Activated CD4-positive, alpha-beta T cell treated with anti-CD3 and anti-CD28 coated beads, Interleukin-2, Interleukin-6, amounts not matched to agents 100 ng/mL and 50 ng/mL, durations not matched to agents 16 hours and 8 hours (primary cell): ENCODE measurements at regions not wholly inside any gene's neighbourhood (a gene's known extent, or its start where the extent isn't known, plus 50 kb on each side); places are given as distances from the start of the nearest gene placed in this dataset.

Source experiments
- DNase-seq: peaks from one replicate; pipeline ENCODE4 v3.0.0-alpha.2; 2020

- no peak for DNase-seq
Observed at GRCh38 chr1:78370356-78370755, 120.4 kb upstream of the PTGFR start.

DNA sequence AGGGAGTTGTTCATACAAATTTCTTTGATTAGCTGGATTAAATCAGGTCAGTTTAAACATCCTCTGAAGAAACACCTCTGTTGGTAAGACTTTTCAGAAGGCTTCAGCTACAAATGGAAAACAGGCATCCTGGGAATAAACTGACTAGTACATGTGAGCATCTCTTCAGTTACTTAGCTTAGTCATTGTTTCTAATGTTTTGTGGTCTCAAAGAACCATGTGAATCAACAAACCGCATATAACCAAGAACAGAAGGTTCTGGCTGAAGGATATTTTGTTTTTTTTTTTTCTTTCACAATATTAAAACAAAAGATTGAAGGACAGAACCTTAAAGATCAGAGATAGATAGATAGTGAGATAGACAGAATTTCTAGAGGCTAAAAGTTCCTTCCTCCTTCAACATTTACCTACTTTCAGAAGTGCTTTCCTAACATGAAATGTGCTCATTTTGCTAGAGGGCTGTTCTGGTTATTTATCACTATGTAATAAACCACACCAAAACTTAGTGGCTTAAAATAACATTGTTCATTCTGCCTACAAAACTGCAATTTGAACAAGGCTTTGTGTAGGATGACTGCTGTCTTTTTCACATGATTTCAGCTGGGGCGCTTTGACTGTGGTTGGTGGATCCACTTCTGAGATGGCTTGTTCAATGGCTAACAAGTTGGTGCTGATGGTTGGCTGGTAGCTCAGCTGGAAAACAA lies 119.8 kb upstream of the PTGFR start:
- no peak for DNase-seq

GRCh38 chr1:78373676-78374075 lies 117.1 kb upstream of the PTGFR start:
- no peak for DNase-seq

- no peak for DNase-seq
Observed at GRCh38 chr1:78375996-78376395, 114.8 kb upstream of the PTGFR start.

DNA sequence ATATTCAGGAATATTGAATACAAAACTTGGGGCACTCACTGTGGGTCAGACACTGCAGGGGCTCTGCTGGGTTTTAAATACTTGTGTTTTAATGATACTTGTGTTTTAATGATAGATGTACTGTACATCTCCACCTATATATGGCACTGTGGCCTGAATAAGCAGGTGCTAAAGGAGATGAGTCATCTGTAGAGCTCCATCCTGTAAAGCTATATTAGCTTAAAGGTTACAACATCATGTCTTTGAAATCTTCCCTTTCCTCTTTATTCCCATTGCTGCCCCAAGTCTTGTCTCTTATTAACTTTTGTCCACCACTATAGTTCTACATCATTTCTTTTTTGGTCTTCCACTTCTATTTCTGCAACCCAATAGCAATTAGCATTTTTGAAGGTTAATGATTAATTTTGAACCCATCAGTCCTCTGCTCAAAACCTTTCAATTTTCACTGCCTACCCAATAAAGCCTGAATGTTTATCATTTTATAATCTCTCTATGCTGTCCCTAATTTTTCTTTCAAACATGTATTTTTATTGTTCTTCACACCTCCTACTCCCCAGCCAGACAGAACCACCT lies 113.3 kb upstream of the PTGFR start:
- no peak for DNase-seq

DNA sequence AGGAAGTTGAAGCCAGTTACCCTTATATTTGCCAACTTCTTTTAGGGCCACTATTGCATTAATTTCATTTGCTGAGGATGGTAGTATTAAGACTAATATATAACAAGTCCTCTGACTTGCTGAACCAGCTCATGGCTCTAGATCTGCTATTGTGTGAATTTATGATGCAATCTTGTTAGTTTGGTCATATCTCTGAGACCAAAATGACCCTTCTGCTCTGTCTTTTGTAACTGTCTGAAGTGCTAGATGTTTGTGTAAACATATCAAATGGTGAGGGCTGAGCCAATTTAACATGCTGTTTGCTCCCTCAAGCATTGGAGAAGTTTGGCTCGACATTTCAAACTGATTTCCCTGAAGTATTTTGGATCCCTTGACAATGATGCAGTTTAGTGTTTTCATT lies 106.9 kb upstream of the PTGFR start:
- DNase-seq: no peak

GRCh38 chr1:78385744-78386462 lies 104.9 kb upstream of the PTGFR start:
- DNase-seq: no peak

GRCh38 chr1:78387201-78387600 lies 103.6 kb upstream of the PTGFR start:
- DNase-seq: no peak

DNA sequence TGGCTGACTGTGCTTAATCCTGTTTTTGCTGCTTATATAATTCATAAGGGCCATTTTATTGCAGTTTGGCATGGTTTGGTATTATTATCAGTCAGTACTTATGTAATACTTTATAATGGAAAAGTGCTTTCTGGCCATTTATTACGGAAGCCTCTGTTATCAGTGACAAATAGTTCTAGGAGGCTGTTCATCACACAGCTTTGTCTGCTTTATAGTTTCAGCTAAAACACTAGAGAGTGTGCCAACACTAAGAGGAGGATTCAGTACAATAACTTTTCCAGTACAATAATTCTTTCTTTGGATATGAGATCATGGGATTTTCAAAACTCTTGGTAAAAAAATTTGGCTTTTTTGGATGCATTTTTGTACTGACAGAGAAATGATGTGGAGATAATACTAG lies 102.9 kb upstream of the PTGFR start:
- no peak for DNase-seq

- no peak for DNase-seq
Observed at GRCh38 chr1:78388275-78388674, 102.5 kb upstream of the PTGFR start.

DNA sequence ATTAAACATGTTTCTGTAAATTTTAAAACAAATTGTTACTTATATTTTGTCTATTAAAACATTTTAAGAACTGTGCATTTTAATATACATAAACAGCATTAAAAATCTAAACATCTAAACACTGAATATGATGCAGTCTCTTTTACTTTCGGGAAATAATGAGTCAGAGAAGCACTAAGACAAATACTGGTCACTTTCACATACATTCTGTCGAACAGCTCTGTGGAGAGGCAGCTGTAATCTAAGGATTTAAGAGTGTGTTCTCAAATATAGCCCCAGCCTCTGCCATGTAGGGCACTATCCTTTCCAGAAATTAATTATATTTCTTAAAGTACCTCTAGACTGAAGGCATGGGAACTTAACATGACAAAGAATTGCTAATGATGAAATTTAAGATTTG lies 89.6 kb upstream of the PTGFR start:
- DNase-seq: no peak

DNA sequence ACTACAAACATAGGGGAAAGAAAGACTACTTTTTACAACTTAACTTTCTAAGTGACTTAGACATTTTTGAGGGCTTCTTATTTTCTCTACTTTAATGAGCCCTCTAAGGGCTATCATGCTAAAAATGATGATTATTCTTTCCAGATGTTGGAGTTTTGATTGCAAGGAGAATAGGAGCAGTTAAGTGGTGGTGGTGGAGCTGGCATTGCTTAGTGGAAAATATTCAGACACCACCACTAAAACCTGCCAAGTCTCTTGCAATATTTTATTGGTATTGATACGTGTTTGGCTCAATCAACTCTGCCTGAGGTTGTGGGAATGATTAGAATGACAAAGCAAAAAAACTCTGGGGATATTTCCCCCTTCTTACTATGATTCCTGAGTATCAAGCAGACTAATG lies 82.6 kb upstream of the PTGFR start:
- no peak for DNase-seq

GRCh38 chr1:78408810-78409209 lies 82.0 kb upstream of the PTGFR start:
- no peak for DNase-seq

DNA sequence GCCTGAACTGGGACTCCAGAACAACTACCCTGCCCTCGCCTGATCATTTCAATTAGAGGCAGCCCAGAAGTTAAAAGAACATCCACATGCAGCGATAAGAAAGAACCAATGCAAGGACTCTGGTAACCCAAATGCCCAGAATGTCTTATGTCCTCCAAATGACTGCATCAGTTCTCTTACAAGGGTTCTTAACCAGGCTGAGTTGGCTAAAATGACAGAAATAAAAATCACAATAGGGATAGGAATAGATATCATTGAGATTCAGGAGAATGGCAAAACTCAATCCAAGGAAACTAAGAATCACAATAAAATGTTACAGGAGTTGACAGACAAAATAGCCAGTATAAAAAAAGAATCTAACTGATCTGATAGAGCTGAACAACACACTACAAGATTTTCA lies 80.1 kb upstream of the PTGFR start:
- DNase-seq: no peak

GRCh38 chr1:78411707-78412106 lies 79.1 kb upstream of the PTGFR start:
- no peak for DNase-seq

DNA sequence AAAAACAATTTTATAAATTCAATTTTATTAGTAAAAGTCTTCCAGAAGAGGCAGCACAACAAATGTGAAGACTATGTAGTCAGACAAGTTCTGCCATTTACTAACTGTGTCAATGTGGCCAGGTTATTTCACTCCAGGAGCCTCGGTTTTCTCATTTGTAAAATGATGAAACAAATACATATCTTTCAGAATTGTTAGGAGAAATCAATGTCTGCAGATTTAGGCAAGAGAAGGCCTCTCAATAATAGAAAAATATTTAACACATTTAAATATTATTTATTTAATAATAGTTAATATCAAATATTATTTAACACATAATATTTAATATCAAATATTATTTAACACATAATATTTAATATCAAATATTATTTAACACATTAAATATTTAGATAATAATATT lies 75.6 kb upstream of the PTGFR start:
- DNase-seq: no peak

DNA sequence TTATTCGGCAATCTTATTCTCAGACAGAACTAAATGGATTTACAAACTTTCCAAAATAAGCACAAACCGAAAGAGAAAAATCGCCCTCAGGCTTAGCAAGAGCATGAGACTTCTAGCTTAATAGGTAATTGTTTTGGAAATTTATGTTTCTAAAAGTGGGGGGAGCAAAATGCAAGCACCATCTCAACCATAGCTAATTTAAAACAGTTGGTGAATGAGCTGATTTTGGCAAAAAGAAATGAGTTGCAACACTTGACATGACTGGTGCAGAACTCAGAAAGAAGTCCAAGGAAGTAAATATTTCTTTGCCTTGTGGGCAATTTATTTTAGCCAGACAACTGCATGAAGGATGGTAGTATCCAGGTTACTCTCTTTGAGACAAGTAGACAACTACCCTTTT lies 71.5 kb upstream of the PTGFR start:
- DNase-seq: no peak

DNA sequence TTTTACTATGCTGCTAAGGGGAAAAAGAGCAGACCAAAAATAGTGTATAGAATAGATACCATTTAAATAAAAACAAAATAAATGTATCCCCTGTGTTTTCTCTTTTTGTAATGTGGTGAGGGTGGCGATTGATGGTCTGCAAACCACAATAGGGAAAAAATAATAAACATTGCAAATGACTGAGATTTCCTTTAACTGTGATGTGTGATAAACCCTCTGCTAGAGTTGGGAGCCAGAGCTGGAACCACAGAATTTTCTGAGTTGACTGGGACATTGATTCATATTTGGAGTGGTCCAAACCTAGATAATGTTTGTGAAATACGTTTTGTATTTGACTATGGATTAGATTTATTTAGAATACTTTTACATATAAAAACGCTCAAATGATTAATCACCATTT lies 70.6 kb upstream of the PTGFR start:
- no peak for DNase-seq

DNA sequence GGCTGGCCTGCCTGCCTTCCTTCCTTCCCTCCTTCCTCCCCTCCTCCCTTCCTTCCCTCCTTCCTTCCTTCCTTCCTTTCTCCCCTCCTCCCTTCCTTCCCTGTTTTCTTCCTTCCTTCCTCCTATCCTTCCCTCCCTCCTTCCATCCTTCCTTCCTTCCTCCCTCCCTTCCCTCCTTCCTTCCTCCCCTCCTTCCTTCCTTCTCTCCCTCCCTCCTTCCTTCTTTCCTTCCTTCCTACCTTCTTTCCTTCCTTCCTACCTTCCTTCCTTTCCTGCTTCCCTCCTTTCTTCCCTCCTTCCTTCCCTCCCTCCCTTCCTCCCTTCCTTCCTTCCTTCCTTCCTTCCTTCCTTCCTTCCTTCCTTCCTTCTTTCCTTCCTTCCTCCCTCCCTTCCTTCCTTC lies 70.1 kb upstream of the PTGFR start:
- DNase-seq: no peak

- DNase-seq: no peak
Observed at GRCh38 chr1:78424720-78425119, 66.1 kb upstream of the PTGFR start.

- DNase-seq: no peak
Observed at GRCh38 chr1:78426408-78426807, 64.4 kb upstream of the PTGFR start.

- no peak for DNase-seq
Observed at GRCh38 chr1:78427506-78427905, 63.3 kb upstream of the PTGFR start.

- no peak for DNase-seq
Observed at GRCh38 chr1:78432016-78432415, 58.8 kb upstream of the PTGFR start.

GRCh38 chr1:78434351-78434750 lies 56.4 kb upstream of the PTGFR start:
- DNase-seq: no peak

DNA sequence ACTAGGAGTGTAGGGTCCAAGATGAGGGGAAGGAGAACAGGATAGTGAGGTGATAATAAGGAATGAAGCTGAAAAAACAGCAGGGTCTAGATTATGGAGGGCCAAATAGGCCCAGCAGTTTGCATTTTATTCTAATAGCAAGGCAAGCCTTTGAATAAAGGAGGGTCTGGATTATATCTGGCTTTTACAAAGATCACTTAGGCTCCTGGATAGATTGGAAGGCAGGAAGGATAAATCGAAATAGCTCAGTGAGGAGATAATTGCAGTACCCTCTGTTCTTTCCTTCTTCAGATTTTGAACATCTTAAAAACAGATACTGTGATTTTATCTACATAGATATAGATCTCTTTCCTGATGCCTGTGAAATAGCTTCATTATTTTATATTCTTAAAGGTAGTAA lies 53.8 kb upstream of the PTGFR start:
- DNase-seq: no peak
